ENCODE measurements at regions not wholly inside any gene's neighbourhood (a gene's known extent, or its start where the extent isn't known, plus 50 kb on each side); places are given as distances from the start of the nearest gene placed in this dataset.
"Not testable (repeated sequence)": the region's sequence is repeated elsewhere in the genome, so short reads cannot be mapped to it uniquely, and the experiment has no call there.

DNA sequence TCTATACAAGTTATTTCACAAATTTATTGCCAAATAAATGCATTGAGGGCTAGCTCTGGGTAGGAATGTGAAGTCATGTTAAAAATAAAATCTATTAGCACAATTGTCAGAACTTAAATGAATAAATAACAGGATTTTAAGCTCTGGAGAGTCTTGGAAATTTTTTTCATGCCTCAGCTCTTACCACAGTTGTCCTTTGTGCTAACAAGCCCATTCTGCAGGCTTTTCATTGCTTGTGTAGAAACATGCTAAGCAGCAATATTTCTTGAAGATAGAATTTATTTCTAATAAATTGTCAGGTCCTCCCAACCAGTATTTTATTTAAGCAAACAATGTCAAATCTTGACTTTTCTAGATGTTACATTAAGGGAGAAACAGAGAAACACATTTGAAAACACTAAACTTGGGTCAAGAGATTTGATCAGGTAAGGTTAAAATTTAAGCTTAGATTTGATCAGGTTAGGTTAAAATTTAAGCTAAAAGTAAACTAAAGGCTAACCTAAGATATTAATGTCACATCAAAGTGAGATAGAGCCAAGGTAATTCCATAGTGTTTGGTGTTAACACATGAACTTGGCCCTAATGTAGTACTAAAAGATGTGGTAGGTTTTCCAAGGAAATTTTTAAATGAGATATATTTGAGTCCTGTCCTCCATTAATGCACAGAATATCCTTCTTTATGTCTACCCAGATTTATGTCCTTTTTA, 179.1 kb upstream of the IL1RAPL1 start:
- no peak for DNase-seq (ENCODE audit: low read depth in 2 of 2)

- no peak for DNase-seq (ENCODE audit: low read depth in 2 of 2)
Observed at GRCh38 chrX:28398342-28398741, 188.9 kb upstream of the IL1RAPL1 start.

GRCh38 chrX:28391528-28391927, 195.7 kb upstream of the IL1RAPL1 start:
- DNase-seq (ENCODE audit: low read depth in 2 of 2), result no peak

- DNase-seq (ENCODE audit: low read depth in 2 of 2), result no peak
Observed at GRCh38 chrX:28379103-28379502, 208.1 kb upstream of the IL1RAPL1 start.

DNA sequence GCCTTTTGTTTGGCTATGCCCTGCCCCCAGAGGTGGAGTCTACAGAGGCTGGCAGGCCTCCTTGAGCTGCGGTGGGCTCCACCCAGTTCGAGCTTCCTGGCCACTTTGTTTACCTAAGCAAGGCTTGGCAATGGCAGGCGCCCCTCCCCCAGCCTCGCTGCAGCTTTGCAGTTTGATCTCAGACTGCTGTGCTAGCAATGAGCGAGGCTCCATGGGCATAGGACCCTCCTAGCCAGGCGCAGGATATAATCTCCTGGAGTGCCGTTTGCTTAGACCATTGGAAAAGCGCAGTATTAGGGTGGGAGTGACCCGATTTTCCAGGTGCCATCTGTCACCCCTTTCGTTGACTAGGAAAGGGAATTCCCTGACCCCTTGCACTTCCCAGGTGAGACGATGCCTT, 219.6 kb upstream of the IL1RAPL1 start:
- DNase-seq (ENCODE audit: low read depth in 2 of 2), result not testable (repeated sequence)

- DNase-seq (ENCODE audit: low read depth in 2 of 2), result no peak
Observed at GRCh38 chrX:28351801-28352200, 235.4 kb upstream of the IL1RAPL1 start.

DNA sequence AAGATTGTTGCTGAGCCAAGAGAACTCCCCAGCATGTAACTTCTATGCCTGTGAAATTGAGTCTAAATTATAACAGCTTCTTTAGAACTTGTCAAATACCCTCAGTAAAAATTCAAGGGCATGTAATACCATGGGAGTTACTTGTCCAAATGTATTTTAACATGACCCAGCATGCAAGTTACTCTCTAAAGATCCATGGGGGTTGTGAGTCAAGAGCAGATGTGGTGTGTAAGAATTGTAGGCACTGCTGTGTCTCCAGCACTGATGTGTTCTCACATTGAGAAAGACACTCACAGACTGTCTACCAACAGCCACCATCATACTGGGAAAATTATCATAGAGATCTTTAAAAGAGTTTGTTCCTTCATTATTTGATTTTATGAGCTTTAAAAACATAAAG, 237.4 kb upstream of the IL1RAPL1 start:
- DNase-seq (ENCODE audit: low read depth in 2 of 2), result no peak

DNA sequence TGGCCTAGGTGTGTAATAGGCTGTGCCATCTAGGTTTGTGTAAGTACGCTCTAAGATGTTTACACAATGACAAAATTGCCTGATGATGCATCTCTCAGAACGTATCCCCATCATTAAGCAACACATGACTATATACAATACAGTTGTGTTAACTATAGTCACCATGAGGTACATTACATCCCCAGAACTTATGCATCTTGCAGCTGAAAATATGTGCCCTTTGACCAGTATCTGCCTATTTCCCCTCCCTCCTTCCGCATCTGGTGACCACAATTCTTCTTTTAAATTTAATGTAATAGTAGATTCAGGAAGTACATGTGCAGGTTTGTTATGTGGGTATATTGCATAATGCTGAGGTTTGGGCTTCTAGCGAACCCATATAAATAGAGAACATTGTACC, 239.8 kb upstream of the IL1RAPL1 start:
- no peak for DNase-seq (ENCODE audit: low read depth in 2 of 2)

- no peak for DNase-seq (ENCODE audit: low read depth in 2 of 2)
Observed at GRCh38 chrX:28329156-28329555, 258.1 kb upstream of the IL1RAPL1 start.

DNA sequence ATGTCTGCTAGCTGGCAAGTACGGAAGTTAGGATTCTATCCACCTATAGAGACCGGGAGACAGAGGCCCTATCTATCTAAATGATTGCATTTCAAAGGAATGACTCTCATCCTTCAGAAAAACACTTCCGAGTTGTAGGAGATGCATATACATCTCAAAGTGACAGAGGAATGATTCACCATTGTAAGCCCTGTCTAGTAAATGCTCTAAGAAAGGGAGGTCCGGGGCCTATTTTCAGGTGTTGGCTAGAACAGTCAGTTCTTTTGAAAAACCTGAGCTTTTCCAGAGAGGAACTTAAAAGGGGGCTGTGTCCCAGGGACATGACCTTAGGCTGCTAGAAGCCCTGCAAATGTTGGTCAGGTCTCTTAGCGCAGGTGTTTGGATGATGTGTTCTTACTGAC, 262.9 kb upstream of the IL1RAPL1 start:
- DNase-seq (ENCODE audit: low read depth in 2 of 2), result no peak

DNA sequence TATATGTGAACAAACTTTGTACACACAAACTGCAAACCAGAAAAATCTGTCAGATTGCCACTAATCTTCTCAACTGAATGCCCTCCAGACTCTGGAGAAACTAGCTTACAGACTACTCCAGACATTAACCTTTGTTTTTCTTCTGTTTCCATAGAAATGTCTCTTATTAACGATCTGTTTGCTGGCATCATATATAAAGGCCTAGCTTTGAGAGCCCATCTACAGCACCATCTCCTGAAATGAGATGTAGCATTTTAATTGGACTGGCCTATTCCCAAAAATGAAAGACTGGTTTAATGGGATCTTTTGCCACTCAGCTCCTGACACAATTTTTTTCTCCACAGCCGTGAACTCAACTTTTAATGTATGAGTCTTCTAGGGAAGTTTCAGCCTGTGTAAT, 266.0 kb upstream of the IL1RAPL1 start:
- no peak for DNase-seq (ENCODE audit: low read depth in 2 of 2)

GRCh38 chrX:28312965-28313364, 274.3 kb upstream of the IL1RAPL1 start:
- no peak for DNase-seq (ENCODE audit: low read depth in 2 of 2)

DNA sequence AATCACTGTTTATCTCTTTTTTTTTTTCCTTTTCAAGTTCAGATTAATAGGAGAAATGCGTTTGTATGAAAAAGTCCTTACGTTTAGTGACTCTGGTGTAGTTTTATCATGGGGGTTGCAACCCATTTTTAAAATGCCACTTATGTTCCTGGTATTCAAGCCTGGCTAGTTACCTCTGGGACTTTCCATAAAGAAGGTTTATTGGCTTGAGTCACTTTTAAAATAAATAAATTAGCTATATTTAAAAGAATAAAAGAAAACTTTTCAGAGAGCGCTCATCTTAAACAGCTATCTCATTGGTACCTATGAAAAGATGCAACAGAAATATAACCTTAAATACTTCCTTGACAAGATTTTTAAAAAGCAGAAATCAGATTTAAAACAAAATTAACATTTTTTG, 275.0 kb upstream of the IL1RAPL1 start:
- no peak for DNase-seq (ENCODE audit: low read depth in 2 of 2)

- DNase-seq (ENCODE audit: low read depth in 2 of 2), result no peak
Observed at GRCh38 chrX:28311466-28311865, 275.8 kb upstream of the IL1RAPL1 start.

GRCh38 chrX:28303486-28303885, 283.8 kb upstream of the IL1RAPL1 start:
- no peak for DNase-seq (ENCODE audit: low read depth in 2 of 2)

DNA sequence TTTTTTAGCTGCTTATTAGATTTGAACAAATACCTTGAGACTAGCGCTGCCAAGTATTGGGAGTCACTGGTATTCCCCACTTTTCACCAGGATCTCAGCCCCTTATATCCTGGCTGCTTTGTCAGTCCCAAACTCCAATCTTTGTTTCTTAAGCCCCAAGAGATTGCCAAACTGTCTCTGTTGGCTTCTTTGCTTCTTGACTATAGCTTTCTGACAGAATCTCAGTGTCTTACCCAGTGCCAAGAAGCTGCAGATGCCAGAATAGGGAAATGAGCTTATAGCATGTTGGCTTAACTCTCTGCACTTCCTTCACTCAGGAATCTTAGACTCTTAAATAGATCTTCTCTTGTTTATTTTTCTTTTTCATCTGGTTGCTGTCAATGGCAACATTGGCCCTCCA, 297.5 kb upstream of the DCAF8L1 start:
- DNase-seq (ENCODE audit: low read depth in 2 of 2), result no peak

DNA sequence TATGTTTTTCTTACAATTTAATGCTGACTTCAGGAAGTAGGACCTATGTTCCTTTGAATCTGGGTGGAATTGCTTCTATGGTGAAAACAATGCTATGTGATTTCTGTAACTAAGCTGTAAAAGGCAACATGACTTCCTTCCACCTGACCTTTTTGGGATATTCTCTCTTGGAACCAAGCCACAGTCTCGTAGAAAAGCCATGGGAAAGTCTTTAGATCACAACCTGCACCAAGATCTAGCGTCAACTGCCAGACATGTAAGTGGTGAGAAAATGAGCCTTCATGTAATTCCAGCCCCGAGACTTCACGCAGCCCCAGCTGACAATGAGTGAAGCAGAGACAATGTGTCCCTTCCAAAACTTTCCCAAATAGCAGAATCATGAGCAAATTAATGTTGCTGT, 297.0 kb upstream of the DCAF8L1 start:
- DNase-seq (ENCODE audit: low read depth in 2 of 2), result peak in 1 of 2 donors; percentile 1

GRCh38 chrX:28273736-28274135, 292.5 kb upstream of the DCAF8L1 start:
- no peak for DNase-seq (ENCODE audit: low read depth in 2 of 2)

- no peak for DNase-seq (ENCODE audit: low read depth in 2 of 2)
Observed at GRCh38 chrX:28246675-28247074, 265.4 kb upstream of the DCAF8L1 start.

DNA sequence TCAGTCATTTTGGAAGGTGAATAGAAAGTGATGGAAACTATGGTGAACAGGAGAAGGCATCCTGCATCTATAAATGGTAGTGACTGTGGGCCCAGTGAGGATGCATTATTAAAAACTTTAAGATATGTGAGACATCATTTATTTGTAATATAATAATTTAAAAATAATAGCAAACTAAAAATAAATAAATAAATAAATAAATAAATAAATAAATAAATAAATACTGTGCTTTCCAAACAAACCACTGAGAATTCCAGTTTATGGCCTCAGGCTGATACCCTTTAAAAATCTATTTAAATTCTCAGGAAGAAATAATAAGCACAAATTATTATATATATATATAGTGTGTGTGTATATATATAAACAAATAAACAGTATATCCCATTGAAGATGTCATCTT, 248.0 kb upstream of the DCAF8L1 start:
- no peak for DNase-seq (ENCODE audit: low read depth in 2 of 2)

DNA sequence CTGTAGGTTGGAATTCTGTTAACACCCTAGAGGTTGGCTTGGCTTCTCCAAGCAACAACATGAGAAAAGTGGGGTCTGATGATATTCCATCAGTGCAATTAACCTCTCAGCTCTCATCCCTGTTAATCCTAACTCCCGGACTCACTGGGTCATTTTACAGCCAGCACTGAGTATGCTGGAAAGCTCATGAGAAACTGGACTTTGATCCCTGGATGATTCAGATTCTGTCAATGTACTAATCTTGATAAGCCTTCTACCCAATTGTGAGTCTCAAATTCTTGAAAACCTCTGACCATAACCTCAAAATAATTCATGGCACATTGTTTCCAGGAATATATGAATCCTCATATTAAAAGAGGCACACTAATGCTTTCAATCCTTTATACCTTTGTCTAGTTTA, 244.3 kb upstream of the DCAF8L1 start:
- no peak for DNase-seq (ENCODE audit: low read depth in 2 of 2)

DNA sequence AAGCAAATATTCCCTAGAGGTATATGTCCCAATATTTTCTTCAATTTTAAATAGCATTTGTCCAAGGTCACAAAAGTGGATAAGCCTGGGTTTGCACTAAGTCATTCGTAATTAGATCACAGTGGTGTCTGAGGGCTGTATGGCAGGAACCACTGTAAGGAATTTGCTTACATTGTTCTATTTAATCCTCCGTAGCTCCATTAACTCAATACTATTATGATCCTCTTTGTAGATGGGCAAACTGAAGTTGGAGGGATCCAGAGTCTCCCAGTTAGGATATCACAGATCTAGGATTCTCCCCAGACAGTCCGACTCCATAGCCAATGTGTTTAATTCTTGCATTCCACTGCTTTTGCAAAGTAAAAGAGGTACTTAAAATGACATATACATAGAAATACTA, 242.7 kb upstream of the DCAF8L1 start:
- no peak for DNase-seq (ENCODE audit: low read depth in 2 of 2)

DNA sequence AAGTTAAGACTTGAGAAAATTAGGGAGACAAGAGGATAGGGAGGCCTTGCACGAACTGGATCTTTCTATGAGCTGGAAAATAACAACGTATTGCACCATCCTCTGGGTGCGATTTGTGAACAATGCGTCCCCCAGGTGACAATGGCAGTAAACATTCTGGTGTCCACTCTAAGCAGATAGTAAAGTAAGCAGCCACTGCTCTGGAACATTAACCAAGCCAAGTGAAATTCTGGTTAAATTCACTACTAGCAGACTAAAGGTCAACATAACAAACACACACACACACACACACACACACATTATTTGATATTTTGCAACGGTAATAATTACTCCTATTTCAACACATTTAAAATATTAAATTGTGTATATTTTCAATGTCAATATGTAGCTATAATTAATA, 242.2 kb upstream of the DCAF8L1 start:
- DNase-seq (ENCODE audit: low read depth in 2 of 2), result no peak

GRCh38 chrX:28205905-28206304, 224.7 kb upstream of the DCAF8L1 start:
- DNase-seq (ENCODE audit: low read depth in 2 of 2), result no peak
